Erythroblast (primary cell): ENCODE measurements at regions not wholly inside any gene's neighbourhood (a gene's known extent, or its start where the extent isn't known, plus 50 kb on each side); places are given as distances from the start of the nearest gene placed in this dataset.

Source experiments
- GATA1 ChIP-seq: IDR thresholded peaks from 2 replicates; pipeline ENCODE4 v1.6.1; 2011; ENCODE audit warnings: low read depth, mild to moderate bottlenecking, control low read depth, low read length, moderate library complexity
- POLR2A ChIP-seq: IDR thresholded peaks from 2 replicates; pipeline ENCODE4 v1.6.1; 2011; ENCODE audit warnings: mild to moderate bottlenecking, low read length

GRCh38 chr3:184642631-184643285, 69.1 kb downstream of the MAGEF1 start:
- TF ChIP-seq POLR2A, result no peak
- no peak for TF ChIP-seq GATA1
